Endometrium (tissue), 2 donors: ENCODE measurements at regions not wholly inside any gene's neighbourhood (a gene's known extent, or its start where the extent isn't known, plus 50 kb on each side); places are given as distances from the start of the nearest gene placed in this dataset.

Experiments used
- FAIRE-seq: peaks from 2 replicates; lab custom pipeline; 2012; peaks lifted over from hg19 to GRCh38; lab: Jason Lieb, UNC
- donor health status: control.
- donor health status: control.

DNA sequence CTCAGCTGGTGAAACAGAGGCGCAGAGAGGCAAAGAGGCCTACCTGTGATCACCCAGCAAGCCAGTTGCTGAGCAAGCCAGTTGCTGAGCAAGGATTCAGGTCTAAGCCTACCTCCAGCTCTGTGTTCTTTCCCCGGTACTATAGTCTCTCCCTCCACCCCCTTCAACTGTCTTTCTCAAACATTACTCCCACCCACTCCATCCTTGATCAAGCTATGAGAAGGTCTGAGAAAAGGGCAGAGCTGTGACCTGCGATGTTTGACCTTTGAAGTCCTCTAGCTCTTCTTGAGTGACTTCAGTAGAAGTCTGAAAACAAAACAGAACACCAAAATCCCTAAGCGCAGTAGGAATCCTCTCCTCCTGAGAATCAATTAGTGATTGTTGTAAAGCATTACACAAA is 665.2 kb upstream of the ID2 start:
- no peak for FAIRE-seq

DNA sequence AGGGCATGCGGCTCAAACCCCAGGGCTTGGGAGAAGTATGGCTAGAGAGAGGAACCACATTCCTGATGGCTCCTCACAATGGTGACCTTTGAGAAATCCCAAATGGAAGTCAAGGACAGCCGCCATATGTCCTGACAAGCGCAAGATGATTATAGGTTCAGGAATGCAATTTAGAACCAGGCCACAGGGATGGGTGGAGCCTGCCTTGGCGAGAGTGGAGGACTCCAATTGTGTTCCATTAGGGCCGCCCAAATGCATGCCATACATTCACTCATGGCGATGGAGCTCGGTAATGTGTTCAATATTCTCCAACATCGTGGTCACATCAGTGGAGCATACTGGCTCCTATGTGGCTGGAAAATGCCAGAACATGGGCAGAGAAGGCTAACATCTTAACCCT is 662.9 kb upstream of the ID2 start:
- FAIRE-seq = no peak

DNA sequence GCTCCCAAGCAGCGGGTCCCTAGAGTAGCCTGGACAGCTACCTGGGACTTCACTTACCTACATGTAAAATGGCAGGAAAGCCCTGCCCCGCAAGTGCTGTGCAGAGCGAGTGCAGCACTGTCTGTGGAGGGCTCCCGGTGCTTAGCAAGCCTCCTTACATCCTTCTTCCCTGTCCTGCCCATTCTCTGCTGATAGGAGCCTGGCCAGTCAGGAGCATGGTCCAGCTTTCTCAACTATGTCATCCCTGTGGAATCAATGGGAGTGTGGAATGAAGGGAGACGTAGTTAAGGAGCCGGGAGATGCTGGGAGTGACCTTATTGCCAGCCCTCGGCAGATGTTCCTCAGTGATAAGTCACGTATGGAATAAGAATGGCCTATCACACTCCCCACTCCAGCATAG is 661.9 kb upstream of the ID2 start:
- FAIRE-seq = no peak

- FAIRE-seq = no peak
Measured at GRCh38 chr2:8021921-8022320, 659.9 kb upstream of the ID2 start.

DNA sequence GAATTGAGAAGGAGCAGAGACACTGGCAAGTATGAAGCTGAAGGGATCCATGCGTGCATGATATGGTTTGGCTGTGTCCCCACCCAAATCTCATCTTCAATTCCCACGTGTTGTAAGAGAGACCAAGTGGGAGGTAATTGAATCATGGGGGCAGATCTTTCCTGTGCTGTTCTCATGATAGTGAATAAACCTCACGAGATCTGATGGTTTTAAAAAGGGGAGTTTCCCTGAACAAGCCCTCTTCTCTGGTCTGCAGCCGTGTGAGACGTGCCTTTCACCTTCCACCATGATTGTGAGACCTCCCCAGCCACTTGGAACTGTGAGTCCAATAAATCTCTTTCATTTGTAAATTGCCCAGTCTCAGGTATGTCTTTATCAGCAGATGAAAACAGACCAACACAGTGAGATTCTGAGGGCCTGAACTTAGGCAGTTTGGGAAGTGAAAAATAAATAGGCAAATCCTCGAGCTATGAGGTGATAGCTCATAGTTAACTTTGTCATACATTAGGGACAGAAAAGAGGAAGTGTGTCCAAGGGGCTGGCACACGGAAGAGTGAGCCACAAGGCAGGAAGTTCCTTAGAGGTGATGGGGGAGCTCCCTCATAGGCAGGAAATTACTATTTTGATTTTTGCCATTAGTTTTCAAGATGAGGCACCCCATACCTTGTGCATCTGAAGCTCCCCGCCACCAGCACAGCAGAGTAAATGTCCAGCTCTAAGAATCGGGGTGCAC is 658.8 kb upstream of the ID2 start:
- no peak for FAIRE-seq

GRCh38 chr2:8024506-8024905 is 657.4 kb upstream of the ID2 start:
- no peak for FAIRE-seq

DNA sequence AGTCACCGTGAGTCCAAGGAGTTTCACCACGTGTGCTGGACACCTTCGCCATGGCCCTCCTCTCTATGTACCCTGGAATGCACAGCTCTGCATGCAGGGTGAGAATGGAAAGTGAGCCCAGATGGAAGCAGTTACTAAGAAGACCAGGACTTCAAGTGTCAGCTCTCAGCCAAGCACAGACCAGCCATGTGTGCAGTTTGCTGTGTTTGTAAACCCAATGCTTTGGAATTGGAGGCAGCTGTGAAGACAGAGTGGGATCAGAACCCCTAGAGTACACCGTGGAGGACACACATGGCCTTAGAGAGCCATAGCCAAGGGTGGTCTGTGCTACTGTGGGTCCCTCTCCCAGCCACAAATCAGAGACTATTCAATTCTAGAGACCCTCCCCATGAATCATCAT is 655.5 kb upstream of the ID2 start:
- no peak for FAIRE-seq

DNA sequence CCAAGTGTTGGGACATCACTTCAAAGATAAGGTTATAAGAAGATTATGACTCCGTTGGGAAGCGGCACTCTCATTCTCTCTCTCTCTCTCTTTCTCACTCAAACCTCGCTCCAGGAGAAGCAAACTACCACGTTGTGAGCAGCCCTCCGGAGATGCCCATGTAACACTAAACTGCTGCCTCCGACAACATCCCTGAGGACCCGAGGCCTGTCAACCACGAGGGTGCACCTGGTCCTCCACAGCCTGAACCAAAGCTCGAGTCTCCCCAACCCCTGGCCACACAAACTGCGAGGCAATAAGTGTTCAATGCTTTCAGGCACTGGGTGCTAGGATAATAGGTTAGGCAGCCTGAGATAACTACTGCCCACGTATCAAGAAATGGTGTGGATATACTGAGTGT is 654.5 kb upstream of the ID2 start:
- FAIRE-seq = no peak

DNA sequence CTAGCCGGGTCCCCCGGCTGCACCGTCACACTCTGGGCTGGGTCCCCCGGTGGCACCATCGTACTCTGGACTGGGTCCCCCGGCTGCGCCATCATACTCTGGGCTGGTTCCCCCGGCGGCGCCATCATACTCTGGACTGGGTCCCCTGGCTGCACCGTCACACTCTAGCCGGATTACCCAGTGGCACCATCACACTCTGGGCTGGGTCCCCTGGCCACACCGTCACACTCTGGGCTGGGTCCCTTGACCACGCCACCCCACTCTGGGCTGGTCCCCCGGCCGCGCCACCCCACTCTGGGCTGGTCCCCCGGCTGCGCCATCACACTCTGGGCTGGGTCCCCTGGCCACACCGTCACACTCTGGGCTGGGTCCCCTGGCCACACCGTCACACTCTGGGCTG is 653.8 kb upstream of the ID2 start:
- FAIRE-seq = no peak

DNA sequence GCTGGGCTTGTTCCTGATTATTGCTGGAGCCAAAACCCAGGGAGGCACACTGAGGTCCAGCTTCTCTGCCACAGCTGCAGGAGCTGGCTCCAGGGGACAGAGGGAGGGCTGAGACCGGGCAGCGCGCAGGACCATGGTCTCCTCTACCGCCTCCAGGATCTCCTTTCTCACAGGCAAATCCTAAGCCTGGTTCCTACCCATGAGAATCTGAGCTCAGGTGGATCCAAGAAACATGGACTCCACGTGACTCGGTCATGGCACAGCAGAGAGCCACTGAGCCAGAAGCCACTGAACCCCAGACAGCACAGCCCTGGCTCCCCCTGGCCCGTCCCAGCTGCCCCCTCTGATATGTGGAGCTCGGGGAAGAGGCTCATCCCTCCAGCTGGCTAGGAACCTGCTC is 653.4 kb upstream of the ID2 start:
- FAIRE-seq = no peak

GRCh38 chr2:8028981-8029380 is 652.9 kb upstream of the ID2 start:
- FAIRE-seq = no peak

- no peak for FAIRE-seq
Measured at GRCh38 chr2:8030573-8031303, 651.1 kb upstream of the ID2 start.

GRCh38 chr2:8031370-8031769 is 650.5 kb upstream of the ID2 start:
- no peak for FAIRE-seq

- FAIRE-seq = no peak
Measured at GRCh38 chr2:8033546-8034096, 648.2 kb upstream of the ID2 start.

DNA sequence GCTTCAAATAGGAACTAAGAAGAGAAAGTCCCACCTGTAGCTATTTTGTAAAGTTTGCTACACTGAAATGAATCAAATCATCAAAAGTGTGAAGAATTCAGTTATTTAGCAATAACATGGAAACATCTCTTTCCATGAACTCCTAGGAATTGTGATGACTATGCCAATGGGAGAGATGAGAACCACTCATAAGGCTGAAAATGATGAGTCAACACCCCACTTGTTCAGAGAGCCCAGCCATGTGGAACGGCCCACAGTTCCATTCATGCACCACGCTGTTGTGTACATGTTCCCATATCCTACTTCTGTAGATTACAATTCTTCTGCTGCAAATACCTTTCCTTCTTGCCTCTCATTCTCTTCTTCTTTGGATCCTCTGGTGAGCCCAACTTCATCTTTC is 645.5 kb upstream of the ID2 start:
- FAIRE-seq = no peak

DNA sequence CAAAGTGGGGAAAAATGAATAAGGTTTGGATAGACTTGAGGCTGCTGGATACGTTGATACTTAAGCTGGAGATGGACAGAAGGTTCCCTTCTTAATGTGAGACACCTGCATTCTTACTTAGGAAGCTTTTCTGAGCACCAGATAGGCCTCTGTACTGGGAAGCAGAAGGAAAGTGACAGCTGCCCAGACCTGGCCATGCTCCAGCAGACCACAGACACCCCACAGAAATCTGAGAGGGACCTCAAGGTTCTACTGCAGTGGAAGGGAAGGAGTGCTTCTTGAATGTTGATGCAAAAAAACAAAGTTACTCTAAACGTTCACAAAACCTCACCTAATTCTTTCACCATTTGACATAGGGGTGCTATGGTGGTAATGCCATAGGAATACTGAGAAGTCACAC is 642.1 kb upstream of the ID2 start:
- no peak for FAIRE-seq

- no peak for FAIRE-seq
Measured at GRCh38 chr2:8043295-8043694, 638.6 kb upstream of the ID2 start.

DNA sequence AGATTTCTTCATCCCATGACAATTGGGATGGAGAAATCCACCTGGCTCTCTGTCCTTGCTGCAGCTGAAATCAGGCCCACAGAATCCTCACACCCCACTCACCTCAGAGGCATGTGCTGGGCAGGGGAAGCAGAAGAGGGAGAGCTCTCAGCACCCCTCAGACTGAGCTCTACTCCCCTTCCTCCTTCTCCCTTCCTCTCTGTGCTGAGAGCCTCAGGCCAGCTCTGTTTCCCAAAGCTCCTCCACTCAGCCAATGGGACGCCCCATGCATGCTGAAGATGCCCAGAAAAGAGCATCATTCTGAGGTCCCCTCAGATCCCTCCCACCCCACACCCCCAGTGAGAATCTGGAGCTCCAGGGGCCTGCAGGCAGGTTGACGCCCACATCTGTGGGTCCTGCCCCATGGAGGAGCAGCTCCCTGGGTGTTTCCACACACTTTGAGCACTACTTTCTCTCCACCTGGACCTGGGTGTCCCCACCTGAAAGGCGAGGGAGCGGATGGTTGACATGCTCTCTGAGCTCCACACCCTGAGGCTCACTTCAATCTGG is 637.7 kb upstream of the ID2 start:
- no peak for FAIRE-seq

DNA sequence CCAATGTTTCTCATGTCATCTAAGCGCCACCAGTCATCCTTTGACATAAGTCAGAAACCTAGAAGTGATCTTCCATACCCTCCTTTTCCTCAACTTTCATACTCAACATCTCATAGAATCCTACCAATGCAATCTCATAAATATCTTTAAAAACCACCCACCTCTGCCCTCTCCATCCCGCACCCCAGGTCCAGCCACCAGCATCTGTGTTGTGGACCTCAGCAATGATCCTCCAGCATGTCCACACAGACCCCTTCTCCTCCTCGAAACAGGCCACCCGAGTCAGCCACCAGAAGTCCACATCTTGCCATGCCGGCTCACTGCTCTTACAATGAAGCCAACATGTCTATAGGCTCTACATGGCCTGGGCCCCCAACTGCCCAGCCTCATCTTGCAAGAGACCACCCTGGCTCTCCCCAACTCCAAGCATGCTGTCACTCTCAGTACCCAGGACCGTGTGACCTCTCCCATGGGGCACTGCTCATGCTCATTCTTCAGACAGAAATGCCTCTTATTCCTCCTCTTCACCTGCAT is 636.7 kb upstream of the ID2 start:
- FAIRE-seq = no peak

DNA sequence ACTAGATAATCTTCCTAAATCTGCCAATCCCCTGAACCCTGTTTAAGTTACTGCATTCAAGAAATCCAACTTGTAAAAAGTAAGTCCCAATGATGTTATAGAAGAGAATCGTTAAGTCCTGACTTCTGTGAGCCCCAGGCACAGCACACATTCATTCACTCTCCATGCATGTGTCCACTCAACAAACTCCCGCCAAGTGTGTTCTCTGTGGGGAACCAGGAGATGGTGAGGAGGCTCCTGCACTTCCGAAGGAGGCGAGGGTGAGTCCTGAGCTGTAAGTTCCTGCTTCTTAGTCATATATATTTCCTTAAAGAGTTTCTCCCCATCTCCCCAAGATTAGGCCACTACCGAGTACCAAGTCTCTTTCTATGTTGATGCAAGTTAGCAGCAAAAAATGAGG is 635.0 kb upstream of the ID2 start:
- FAIRE-seq = no peak

GRCh38 chr2:8049176-8049575 is 632.7 kb upstream of the ID2 start:
- FAIRE-seq = no peak

- FAIRE-seq = no peak
Measured at GRCh38 chr2:8049851-8050571, 631.8 kb upstream of the ID2 start.

- FAIRE-seq = no peak
Measured at GRCh38 chr2:8053216-8053615, 628.6 kb upstream of the ID2 start.
